NT2/D1 (cell line): ENCODE measurements at regions not wholly inside any gene's neighbourhood (a gene's known extent, or its start where the extent isn't known, plus 50 kb on each side); places are given as distances from the start of the nearest gene placed in this dataset.

Experiments used
- DNase-seq: peaks from one replicate; pipeline ENCODE4 v3.0.0-alpha.2; 2011; ENCODE audit warnings: low read depth, low spot score
- H3K27me3 ChIP-seq: 2 replicates; pipeline ENCODE4 v1.6.0; 2011; ENCODE audit warnings: mild to moderate bottlenecking; ENCODE audit not compliant: insufficient read length, insufficient read depth
- H3K36me3 ChIP-seq: 2 replicates; pipeline ENCODE4 v1.6.1; 2011; ENCODE audit warnings: mild to moderate bottlenecking, low read length, mixed read lengths; ENCODE audit not compliant: insufficient read depth, insufficient read length
- H3K4me1 ChIP-seq: 2 replicates; pipeline ENCODE4 v1.5.1; 2011; ENCODE audit not compliant: insufficient read depth, insufficient read length
- H3K4me3 ChIP-seq: 2 replicates; pipeline ENCODE4 v1.5.1; 2011; ENCODE audit warnings: low read depth; ENCODE audit not compliant: insufficient read length
- H3K9ac ChIP-seq: 2 replicates; pipeline ENCODE4 v1.6.0; 2011; ENCODE audit warnings: low read depth; ENCODE audit not compliant: insufficient read length
- H3K9me3 ChIP-seq: 2 replicates; pipeline ENCODE4 v1.5.1; 2011; ENCODE audit warnings: mild to moderate bottlenecking, low read length; ENCODE audit not compliant: insufficient read depth
- SUZ12 ChIP-seq: IDR thresholded peaks from 2 replicates; pipeline ENCODE4 v1.6.1; 2011; ENCODE audit not compliant: insufficient read length, insufficient read depth; ENCODE audit errors: extremely low read depth
- YY1 ChIP-seq: IDR thresholded peaks from 2 replicates; pipeline ENCODE4 v1.6.1; 2011; ENCODE audit not compliant: insufficient read length, insufficient read depth
- ZNF274 ChIP-seq: IDR thresholded peaks from 2 replicates; pipeline ENCODE4 v1.6.1; 2011; ENCODE audit warnings: mild to moderate bottlenecking, low read depth, low read length

GRCh38 chr5:85590764-85591163 is 1027.0 kb upstream of the COX7C start:
- DNase-seq, result no peak
- Histone ChIP-seq H3K9me3 (no peaks in the 10 kb centered on the region), H3K9ac (no peak overlapping the region), H3K36me3 (no peaks in the 10 kb centered on the region), H3K27me3 (no peaks in the 10 kb centered on the region), H3K4me3 (no peak overlapping the region), H3K4me1 (no peaks in the 10 kb centered on the region)
- TF ChIP-seq SUZ12 (no peak), YY1 (no peak), ZNF274 (no peak)

GRCh38 chr5:85591311-85591710 is 1026.4 kb upstream of the COX7C start:
- no peaks in the 10 kb centered on the region for H3K36me3 ChIP-seq
- H3K4me1 ChIP-seq, result no peaks in the 10 kb centered on the region
- TF ChIP-seq ZNF274, result no peak
- TF ChIP-seq SUZ12, result no peak
- TF ChIP-seq YY1, result no peak
- no peaks in the 10 kb centered on the region for H3K9me3 ChIP-seq
- no peak overlapping the region for H3K9ac ChIP-seq
- H3K27me3 ChIP-seq, result no peaks in the 10 kb centered on the region
- no peak overlapping the region for H3K4me3 ChIP-seq
- no peak for DNase-seq

- no peak overlapping the region for H3K9ac ChIP-seq
- no peaks in the 10 kb centered on the region for H3K27me3 ChIP-seq
- H3K9me3 ChIP-seq, result no peaks in the 10 kb centered on the region
- H3K4me3 ChIP-seq, result no peak overlapping the region
- DNase-seq, result no peak
- TF ChIP-seq YY1, result no peak
- TF ChIP-seq SUZ12, result no peak
- no peak for TF ChIP-seq ZNF274
- H3K4me1 ChIP-seq, result no peaks in the 10 kb centered on the region
- no peaks in the 10 kb centered on the region for H3K36me3 ChIP-seq
Observed at GRCh38 chr5:85602843-85603242, 1014.9 kb upstream of the COX7C start.

DNA sequence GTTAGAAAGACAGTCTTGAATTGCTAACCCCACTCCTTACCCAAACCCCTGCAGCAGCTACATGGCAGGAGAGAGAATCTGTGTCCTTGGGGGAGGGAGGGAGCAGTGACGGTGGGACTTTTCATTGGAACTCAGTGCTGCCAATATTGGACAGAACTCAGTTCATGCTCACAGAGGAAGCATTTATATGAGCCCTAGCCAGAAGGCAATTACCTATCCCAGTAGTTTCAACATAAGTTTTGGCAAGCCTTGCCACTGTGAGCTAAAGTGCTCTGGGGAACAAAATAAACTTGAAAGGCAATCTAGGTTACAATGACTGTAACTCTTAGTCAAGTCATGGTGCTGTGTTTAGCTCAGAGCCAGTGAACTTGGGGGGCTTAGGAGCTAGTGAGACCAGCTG is 1013.4 kb upstream of the COX7C start:
- Histone ChIP-seq H3K4me1 (no peaks in the 10 kb centered on the region), H3K9me3 (no peaks in the 10 kb centered on the region), H3K9ac (no peak overlapping the region), H3K27me3 (no peaks in the 10 kb centered on the region), H3K4me3 (no peak overlapping the region), H3K36me3 (no peaks in the 10 kb centered on the region)
- DNase-seq, result no peak
- TF ChIP-seq ZNF274 (no peak), YY1 (no peak), SUZ12 (no peak)

DNA sequence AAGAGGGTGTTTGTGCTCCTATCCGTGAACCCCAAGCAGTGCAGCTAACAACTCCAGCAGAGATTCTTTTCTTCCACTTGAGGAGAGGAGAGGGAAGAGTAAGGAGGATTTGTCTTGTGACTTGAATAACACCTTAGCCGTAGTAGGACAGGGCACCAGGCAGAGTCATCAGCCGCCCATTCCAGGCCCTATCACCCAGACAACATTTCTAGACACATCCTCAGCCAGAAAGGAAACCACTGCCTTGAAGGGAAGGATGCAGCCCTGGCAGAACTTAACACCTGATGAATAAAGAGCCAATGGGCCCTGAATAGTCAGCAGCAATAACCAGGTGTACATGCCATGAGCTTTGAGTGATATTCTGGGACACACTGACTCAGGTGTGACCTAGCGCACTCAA is 1013.0 kb upstream of the COX7C start:
- Histone ChIP-seq H3K4me1 (no peaks in the 10 kb centered on the region), H3K4me3 (no peak overlapping the region), H3K9me3 (no peaks in the 10 kb centered on the region), H3K9ac (no peak overlapping the region), H3K36me3 (no peaks in the 10 kb centered on the region), H3K27me3 (no peaks in the 10 kb centered on the region)
- TF ChIP-seq YY1 (no peak), ZNF274 (no peak), SUZ12 (no peak)
- no peak for DNase-seq

DNA sequence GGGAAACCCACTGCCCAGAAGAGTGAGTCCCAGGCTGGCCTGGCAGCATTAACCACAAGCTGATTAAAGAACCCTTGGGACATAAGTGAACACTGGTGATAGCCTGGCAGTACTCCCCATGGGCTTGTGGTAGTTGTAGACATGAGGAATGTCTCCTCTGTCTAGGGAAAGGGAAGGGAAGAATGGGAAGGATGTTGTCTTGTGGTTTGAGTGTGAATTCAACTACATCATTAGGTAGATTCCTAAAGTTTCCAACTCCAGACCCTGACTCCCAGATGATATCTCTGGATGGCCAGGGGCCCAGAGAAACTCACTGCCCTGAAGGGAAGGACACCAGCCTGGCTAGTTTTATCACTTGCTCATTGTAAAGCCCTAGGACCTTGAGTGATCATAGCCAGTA is 1012.4 kb upstream of the COX7C start:
- Histone ChIP-seq H3K9ac (no peak overlapping the region), H3K36me3 (no peaks in the 10 kb centered on the region), H3K27me3 (no peaks in the 10 kb centered on the region), H3K9me3 (no peaks in the 10 kb centered on the region), H3K4me1 (no peaks in the 10 kb centered on the region), H3K4me3 (no peak overlapping the region)
- TF ChIP-seq ZNF274, result no peak
- no peak for TF ChIP-seq SUZ12
- no peak for TF ChIP-seq YY1
- DNase-seq, result no peak

DNA sequence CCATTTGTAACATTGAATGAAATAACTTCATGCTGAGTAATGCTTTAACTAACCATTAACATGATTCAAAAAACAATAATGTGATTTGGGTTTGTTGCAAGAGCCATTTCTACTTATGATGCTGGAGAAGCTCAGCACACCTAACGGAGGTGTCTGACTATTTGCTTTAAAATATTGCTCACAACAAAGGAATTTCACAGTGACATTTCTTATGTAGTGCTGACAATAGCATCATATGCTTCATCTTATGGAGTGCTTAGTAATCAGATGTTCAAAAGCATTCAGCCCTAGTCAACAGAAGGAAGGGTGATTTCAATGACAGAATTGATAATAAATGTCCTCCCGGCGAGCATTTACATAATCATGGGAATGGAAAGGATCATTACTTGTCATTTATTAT is 1003.3 kb upstream of the COX7C start:
- Histone ChIP-seq H3K27me3 (no peaks in the 10 kb centered on the region), H3K36me3 (no peaks in the 10 kb centered on the region), H3K4me1 (no peaks in the 10 kb centered on the region), H3K9ac (no peak overlapping the region), H3K4me3 (no peak overlapping the region), H3K9me3 (peaks cover 6% of the 10 kb centered on the region; the same call in 1 of the 2 replicates)
- no peak for DNase-seq
- TF ChIP-seq YY1 (no peak), SUZ12 (no peak), ZNF274 (no peak)
